ENCODE measurements at regions not wholly inside any gene's neighbourhood (a gene's known extent, or its start where the extent isn't known, plus 50 kb on each side); places are given as distances from the start of the nearest gene placed in this dataset.
"Not testable (repeated sequence)": the region's sequence is repeated elsewhere in the genome, so short reads cannot be mapped to it uniquely, and the experiment has no call there.

GRCh38 chr2:49845021-49845420, 690.7 kb upstream of the FSHR start:
- DNase-seq (ENCODE audit: low read depth) = no peak
- no peak overlapping the region for H3K4me3 ChIP-seq (ENCODE audit: low read depth, low read length)
- TF ChIP-seq CTCF (IDR thresholded peaks at IDR 0.05; ENCODE audit: control insufficient read depth, extremely low read depth, insufficient read depth) = no peak

- not testable (repeated sequence) for DNase-seq (ENCODE audit: low read depth); H3K4me3 ChIP-seq (ENCODE audit: low read depth, low read length)
Observed at GRCh38 chr2:49844113-49844512, 689.8 kb upstream of the FSHR start.

- peak; percentile 26; the same call in 1 of the 2 replicates for TF ChIP-seq CTCF (IDR thresholded peaks at IDR 0.05; ENCODE audit: control insufficient read depth, extremely low read depth, insufficient read depth)
- no peak overlapping the region for H3K4me3 ChIP-seq (ENCODE audit: low read depth, low read length)
- DNase-seq (ENCODE audit: low read depth) = no peak
Observed at GRCh38 chr2:49843314-49843713, 689.0 kb upstream of the FSHR start.

GRCh38 chr2:49840428-49840975, 686.2 kb upstream of the FSHR start:
- no peak for DNase-seq (ENCODE audit: low read depth)
- TF ChIP-seq CTCF (IDR thresholded peaks at IDR 0.05; ENCODE audit: control insufficient read depth, extremely low read depth, insufficient read depth) = no peak
- H3K4me3 ChIP-seq (ENCODE audit: low read depth, low read length) = no peak overlapping the region

- DNase-seq (ENCODE audit: low read depth) = no peak
Observed at GRCh38 chr2:49839818-49840217, 685.5 kb upstream of the FSHR start.

GRCh38 chr2:49837561-49838293, 683.4 kb upstream of the FSHR start:
- no peak overlapping the region for H3K4me3 ChIP-seq (ENCODE audit: low read depth, low read length)
- no peak for DNase-seq (ENCODE audit: low read depth)
- TF ChIP-seq CTCF (IDR thresholded peaks at IDR 0.05; ENCODE audit: control insufficient read depth, extremely low read depth, insufficient read depth) = no peak

More at GRCh38 chr2:49839818-49840217, 685.5 kb upstream of the FSHR start:
- no peak for TF ChIP-seq CTCF (IDR thresholded peaks at IDR 0.05; ENCODE audit: control insufficient read depth, extremely low read depth, insufficient read depth)
- H3K4me3 ChIP-seq (ENCODE audit: low read depth, low read length) = no peak overlapping the region

- no peak for DNase-seq (ENCODE audit: low read depth)
Observed at GRCh38 chr2:49836017-49836416, 681.7 kb upstream of the FSHR start.

More at GRCh38 chr2:49836017-49836416, 681.7 kb upstream of the FSHR start:
- TF ChIP-seq CTCF (IDR thresholded peaks at IDR 0.05; ENCODE audit: control insufficient read depth, extremely low read depth, insufficient read depth) = no peak
- no peak overlapping the region for H3K4me3 ChIP-seq (ENCODE audit: low read depth, low read length)

Data from LNCaP clone FGC (cell line).